ENCODE measurements at regions not wholly inside any gene's neighbourhood (a gene's known extent, or its start where the extent isn't known, plus 50 kb on each side); places are given as distances from the start of the nearest gene placed in this dataset.

DNA sequence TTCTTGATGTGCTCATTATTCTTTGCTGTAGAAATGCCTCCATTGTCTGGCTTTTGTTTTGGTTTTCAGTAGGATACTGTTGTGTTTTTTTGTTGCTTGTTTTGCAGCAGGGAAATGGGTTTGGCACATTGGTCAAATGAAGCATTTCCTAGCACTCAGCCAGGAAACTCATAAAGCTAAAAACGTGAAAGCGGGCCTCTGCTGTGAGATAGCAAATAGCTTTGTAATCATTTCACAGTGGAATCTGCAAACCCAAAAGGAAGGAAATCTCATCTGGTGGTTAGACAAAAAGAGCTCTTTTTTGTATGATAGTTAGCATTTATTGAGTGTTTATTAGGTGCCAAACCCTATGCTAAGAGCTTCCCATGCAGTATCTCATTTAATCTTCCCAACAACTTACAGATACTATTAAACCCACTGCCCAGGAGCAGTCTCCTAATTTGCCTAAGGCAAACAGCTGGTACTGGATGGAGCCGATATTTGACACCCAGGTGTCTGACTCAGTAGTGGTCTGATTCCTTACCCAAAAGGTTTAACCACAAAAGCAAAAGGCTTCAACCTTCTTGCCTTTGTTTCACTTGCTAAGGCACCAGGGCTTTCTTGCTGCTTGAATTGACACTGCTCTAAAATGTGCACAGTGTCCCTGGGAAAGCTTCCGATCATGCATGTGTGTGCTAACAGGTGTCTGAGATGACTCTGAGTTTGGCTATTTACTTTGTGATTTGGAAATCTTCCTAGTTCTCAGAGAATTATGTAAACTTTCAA, 527.9 kb upstream of the MDFIC2 start:
- no peak for DNase-seq (ENCODE audit: low spot score)

DNA sequence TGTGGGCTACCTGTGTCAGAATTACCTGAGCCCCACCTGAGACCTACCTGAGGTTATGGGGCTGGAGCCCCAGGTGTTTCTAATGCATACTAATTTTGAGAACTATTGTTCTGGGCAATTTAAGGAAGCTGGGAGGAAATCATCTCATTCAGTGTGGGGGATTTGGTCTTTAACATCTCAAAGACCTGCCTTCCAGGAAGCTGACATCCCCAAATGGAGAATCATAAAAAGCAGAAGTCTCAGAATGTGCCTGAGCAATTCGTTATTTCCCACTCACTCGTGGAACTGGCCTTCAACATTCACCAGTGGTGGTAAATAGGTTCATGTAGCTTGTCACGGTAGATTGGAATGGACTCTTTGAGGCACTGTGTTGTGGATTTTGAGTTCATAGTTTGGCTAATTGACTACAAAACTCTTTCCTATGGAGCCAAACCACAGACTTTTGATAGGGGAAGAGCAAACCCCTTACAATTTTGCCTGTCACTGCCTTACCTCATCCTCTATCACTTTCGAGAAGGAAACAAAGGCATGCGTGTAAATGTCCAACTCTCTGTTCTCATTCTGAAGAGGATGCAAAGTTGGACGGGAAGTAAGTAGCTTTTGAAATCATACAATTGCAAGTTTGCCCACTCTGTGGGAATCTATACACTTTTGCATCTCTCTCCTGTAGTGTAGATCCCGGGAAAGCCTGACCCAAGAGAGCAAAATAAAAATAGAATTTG, 521.0 kb upstream of the MDFIC2 start:
- DNase-seq (ENCODE audit: low spot score) = no peak

DNA sequence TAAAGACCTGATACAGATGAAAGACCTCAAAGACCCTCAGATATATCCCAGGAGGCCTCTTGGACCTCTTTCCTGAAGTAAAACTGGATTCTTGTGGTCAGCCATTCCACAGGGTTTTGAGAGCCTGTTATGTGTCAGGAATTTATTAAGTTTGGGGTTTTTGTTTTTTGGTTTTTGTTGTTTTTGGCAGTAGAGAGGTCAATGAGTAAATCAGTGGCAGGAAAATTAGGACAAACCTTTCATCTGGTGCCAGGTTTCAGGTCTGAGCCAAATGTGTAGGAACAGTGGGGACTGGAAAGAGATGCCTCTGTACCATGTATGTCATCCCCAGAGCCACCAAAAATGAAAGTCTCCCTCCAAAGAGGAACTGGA, 520.4 kb upstream of the MDFIC2 start:
- DNase-seq (ENCODE audit: low spot score) = peak; percentile 13

DNA sequence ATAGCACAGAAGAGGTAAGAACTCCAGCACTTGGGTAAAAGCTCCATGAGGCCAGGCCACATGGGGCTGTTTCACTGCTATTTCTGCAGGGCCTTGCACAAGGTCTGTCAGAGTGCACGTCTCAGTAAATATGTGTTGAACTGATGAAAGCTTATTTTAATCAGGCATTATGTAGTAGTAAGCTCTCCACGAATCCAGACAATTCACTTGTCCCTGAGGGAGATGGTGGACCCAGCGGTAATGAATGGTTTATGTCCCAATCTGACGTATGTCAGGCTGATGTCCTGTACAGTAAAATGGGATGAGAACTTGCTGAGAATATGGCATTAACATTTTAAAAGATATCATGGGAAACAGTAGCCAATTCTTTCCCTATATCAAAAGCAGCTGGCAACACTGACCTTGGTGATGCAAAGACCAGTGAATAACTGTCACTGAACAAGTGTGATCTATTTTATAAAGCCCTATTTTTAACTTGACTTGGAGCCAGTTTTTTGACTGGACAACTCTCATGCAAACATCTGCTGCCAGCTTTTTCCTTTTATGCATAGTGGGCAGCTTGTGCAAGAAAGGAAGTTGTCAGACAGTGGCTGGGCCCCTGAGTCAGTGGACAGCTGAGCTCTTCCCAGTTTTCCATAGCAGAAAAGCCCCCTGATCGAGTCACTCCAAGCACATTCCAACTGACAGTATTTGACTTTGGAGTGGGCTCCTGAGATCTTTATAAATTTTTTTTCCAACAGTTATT, 519.8 kb upstream of the MDFIC2 start:
- DNase-seq (ENCODE audit: low spot score) = peak; percentile 34

DNA sequence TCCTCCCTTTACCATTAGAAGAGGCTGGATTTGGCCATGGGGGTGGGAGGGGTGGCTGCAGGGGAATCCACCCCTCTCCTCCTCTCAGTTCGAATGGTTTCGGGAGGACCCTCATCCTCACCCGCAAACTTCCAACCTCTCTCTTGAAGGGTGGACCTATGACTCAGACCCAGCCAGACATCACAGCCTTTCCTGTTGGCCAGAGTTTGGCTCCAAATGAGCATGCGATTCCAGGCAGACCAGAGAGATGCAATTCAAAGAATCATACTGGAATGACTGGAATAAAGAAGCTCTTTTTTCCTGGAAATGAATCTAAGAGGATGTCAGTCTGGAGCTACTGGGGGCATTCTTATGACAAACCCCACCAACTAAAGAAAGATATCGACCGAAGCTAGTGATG, 516.7 kb upstream of the MDFIC2 start:
- DNase-seq (ENCODE audit: low spot score) = peak; percentile 43

DNA sequence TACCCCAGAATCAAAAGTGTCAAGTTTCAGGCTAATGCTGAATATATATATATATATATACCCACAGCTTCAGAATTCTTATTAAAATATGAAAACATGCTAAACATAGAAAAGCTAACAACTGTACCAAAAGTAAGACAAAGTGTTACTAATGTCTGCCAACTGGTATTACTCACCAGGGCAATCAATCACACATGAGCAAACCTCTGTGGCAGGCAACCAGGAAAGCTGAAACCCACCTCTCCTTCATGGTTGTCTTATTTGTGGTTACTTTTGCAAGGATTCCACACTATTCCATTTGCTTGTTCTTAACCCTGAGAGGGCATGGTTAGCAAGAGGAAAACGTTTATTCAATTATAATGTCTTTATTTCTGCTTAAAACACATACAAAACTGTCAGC, 512.3 kb upstream of the MDFIC2 start:
- peak; percentile 10 for DNase-seq (ENCODE audit: low spot score)

DNA sequence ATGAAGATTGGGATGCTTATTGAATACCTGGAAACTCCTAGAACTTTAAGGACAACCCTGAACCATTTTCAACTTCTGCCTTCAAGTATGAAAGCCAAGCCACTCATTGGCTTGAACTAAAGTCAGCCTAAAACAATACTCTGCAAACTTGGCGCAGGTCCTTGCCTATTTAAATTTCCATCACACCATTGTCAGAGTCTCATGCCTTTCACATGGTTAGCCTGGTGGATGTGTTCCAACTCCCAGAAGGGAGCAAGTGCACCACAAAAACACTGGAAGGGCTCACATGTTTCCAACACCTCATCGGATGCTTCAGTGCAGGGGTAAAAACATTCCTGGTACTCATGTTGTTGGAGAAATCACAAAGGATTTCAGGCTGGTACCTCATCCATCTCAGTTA, 511.6 kb upstream of the MDFIC2 start:
- DNase-seq (ENCODE audit: low spot score) = no peak

DNA sequence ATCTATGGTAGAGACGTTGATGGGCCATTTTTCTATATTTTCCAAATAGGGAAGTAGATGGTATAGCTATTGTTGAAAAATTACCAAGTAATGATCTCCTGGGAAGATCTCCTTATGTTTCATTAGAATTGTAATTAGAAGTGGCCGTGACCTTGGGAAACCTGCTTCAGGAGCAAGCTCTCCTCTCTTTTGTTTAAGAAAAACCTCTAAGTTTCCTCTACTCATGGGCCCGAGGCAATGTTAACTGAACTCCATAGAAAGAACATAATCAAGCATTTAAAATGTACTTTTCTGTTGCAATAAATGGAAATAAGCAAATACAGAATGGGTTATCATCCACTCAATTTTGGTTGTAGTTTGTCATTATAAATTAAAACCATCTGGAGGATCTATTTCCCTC, 511.2 kb upstream of the MDFIC2 start:
- DNase-seq (ENCODE audit: low spot score) = no peak

DNA sequence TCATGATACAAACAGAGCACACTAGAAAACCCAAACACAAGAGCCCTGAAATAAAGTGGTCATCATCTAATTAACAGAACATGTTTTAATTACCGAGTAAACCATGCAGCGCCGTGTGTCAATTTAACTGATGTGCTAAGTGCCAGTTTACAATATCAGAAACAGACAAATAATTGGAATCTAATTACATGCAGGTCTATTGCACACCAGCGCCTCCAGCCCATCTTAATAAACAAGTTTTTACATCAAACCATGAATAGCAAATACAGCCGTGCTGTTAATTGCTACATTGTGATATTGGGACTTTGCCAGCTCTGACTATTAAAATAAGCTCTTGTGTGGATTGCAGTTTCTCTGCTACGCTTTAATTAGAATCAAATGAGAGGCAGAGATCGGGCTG, 510.2 kb upstream of the MDFIC2 start:
- no peak for DNase-seq (ENCODE audit: low spot score)

DNA sequence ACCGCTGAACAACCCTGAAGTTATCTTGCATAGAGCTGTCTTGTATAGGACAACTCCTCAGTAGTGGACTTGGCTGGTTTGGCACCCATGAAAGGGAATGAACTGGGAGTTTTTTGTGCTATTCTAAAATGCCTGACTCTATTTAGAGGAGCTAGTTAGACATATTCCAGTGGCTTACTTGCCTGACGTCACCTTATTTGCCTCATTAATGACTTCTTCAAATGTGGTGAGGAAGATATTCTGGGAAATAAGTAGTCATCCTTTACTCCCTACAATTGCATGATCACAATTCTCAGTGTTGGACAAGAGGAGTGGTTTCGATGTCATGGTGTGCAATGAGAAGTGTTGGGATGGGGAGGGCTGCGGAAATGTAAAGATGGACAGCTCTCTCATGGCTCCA, 509.2 kb upstream of the MDFIC2 start:
- no peak for DNase-seq (ENCODE audit: low spot score)

DNA sequence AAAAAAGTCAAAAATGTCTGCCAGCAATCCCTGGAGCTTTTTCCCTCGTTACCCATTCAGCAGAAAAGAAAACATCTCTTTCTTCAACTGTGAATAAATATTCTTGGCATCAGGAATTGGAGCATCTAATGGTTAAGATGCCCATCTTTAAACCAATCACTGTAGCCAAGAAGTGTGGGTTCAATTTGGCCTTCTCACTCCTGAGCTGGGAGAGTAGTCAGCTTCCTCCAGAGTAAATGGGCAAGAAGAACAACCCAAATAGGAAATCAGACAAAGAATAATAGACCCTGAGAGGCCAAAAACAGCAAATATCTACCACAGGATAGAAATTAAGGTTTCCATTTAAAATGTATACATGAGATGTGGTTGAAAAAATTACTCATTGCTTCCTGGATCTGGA, 508.0 kb upstream of the MDFIC2 start:
- no peak for DNase-seq (ENCODE audit: low spot score)

DNA sequence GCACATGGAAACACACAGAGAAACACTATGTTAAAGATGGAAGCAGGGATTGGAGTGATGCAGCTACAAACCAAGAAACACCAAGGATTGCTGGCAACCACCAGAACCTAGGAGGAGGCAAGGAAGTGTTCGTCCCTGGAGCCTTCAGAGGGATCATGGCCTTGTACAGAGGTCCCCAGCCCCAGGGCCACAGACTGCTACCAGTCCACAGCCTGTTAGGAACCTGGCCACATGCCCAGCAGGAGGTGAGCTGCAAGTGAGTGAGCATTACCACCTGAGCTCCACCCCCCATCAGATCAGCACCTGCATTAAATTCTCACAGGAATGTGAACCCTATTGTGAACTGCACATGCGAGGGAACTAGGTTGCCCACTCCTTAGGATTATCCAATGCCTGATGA, 505.7 kb upstream of the MDFIC2 start:
- DNase-seq (ENCODE audit: low spot score) = no peak

DNA sequence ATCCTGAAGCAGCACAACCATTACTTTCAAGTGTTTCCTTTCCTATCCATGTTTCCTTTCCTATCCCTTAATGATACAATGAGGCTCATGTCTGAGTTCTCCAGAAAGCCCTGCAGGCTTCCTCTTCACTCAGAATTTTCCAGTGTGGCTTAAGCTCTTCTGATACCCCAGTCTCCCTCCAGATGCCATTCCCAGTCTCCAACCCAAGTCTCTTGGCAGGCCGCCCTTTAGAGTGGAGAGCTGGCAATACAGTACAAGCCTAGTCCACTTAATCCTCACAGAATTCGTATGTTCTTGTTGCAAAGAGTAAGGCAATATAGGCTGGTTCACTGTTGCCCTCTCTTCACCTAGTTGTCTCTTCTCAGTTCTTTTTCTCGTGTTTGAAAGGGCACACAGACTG, 503.9 kb upstream of the MDFIC2 start:
- DNase-seq (ENCODE audit: low spot score) = no peak

DNA sequence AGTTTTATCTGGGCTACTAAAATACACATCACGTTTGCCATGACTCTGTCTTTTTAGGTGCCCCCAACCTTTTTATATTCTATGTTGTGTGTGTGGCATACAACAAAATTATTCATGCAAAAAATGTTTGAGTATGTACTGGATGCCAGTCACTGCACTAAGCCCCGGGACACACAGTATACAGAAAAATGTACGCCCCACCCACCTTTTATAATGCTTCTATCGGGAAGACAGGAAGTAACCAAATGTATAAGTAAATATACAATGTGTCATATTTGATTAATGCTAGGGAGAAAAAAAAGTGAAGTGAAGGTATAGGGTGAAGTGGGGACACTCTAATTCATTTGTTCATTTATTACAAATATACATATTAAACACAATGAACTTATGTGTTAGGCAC, 503.4 kb upstream of the MDFIC2 start:
- no peak for DNase-seq (ENCODE audit: low spot score)

DNA sequence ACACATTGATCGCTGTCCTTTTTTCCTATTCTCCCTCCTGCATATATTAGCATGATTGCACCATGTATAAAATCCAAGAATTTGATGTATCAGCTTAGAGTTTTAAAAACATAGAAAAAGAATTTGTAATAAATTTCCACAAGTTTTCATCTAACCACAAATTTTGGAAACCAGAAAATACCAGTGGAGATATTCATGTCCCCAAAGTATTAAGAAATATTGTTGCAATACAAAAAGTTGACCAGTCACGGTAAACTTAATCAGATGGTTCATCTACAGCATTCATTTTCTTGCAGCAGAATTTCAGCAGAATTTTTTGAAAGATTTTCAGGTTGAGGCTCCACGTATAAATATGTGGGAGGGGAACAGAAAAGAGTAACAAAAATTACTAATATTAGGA, 500.9 kb upstream of the MDFIC2 start:
- DNase-seq (ENCODE audit: low spot score) = no peak

DNA sequence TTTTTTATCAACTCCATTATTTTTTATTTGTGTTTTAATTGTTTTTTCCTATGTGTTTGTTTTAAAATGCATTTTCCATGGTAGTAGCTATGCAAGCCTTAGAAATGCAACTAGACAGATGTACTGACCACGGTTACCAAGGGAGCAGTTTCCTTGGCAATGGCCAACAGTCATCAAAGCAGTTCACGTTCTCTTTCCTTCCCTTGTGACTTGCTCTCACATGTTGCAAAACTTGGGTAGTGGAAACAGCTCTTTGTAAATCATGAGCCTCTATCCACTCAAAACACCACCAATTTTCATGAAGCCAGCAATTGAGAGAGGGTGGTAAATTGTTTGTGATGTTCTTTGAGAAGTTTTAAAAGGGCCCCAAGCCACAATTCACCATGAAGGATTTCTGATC, 499.4 kb upstream of the MDFIC2 start:
- DNase-seq (ENCODE audit: low spot score) = peak; percentile 24

DNA sequence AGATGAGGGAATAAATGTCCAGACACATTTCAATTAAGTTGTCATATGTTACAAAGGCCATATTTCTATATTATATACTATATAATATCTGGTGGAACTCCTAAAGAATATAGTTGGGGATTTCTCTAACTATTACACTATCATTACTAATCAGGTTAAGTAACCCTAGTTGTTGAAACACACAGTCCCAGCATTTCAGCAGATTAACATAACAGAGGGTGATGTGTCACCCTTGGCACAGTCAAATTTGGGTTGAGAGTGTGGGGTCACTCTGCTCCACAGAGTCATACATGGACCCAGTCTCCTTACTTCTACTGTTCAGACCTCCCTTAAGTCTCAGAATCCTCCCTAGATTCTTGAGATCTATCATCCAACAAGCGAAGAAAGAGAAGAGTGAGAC, 496.4 kb upstream of the MDFIC2 start:
- DNase-seq (ENCODE audit: low spot score) = no peak

DNA sequence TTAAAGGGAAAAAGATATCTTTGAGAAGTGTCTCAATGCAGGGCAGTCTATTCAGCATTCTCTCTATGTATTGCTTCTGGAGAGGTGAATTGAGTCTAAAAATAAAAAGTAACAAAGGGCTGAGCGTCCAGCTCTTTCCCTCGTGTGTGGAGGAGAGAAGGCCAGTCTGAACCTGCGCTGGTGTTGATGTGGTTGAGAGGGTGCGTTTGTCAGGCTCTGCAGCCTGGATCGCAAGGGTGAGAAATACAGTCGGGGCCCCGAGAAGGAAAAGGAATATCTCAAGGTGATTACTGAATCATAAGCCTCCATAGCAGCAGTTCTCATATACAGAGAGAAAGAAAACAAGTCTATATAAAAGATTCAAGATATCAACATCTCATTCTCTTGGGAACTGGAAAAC, 494.1 kb upstream of the MDFIC2 start:
- no peak for DNase-seq (ENCODE audit: low spot score)

DNA sequence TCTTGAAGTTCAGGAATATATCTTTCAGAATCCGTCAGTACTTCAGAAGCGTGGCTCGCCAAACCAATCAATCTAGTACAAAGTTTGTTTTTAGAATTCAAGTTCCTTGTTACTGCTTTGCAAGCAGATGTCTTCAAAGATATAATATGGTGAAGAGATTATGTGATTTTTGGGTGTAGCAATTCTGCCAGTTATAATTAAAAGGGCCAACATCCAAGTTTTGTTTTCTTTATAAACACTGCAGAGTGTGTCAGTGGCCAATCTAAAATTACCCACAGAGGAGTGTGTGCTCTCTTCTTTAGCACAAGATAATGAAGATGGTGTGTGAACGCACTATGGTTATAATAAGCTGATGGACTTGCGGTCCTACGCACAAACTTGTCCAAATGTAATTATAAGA, 493.6 kb upstream of the MDFIC2 start:
- DNase-seq (ENCODE audit: low spot score) = no peak

DNA sequence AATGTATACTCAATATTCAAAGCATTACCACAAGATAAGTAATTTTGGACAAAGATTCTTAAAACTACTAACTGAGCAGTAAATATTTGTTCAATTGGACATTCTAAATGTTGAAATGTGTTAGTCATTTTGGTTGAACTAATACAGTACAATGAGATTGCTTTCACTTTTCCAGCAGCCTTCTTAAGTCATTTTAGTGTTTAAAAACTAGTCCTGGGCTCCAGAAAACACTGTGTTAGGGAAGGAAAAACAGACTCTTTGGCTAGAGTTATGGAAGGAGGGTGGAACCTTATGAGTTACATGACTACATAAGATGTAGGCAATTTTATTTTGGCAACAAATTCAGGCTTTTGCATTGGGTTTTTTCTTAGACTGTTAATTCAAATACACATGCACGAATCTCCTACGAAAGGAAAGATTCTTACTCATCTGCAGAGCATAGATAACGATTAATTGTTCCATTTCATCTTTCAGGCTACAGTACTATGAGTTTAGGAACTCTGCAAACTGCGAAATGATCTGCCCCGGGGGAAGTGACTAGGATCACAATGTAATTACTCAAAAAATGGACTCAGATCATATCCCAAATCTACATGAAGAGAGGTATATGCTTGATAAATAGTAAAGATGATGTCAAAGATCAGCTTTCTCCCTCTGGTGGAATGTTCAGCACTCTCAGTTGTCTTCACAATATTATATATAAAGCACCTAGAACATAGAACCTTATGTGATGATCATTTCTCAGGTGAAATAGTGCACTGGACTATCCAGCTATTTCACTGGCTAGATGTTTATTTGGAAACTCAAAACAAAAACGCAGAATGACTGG, 492.8 kb upstream of the MDFIC2 start:
- DNase-seq (ENCODE audit: low spot score) = peak; percentile 10

DNA sequence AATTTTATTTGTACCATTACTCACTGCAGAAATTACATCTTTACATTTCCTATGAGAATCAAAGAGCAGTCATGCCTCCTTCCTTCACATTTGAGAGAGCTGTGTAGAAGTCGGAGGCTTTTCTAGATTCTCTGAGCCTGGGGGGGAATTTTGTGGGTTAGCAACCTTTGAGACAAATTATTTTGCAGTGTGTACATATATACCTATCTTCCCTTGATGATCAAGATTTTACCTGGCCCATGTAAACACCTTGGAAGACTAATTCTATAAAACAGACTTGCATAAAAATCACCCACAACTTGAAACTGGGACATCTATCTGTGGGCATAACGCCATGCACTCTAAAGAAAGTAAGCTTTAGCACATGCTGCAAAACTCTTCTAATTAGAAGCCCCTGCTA, 491.5 kb upstream of the MDFIC2 start:
- DNase-seq (ENCODE audit: low spot score) = no peak

DNA sequence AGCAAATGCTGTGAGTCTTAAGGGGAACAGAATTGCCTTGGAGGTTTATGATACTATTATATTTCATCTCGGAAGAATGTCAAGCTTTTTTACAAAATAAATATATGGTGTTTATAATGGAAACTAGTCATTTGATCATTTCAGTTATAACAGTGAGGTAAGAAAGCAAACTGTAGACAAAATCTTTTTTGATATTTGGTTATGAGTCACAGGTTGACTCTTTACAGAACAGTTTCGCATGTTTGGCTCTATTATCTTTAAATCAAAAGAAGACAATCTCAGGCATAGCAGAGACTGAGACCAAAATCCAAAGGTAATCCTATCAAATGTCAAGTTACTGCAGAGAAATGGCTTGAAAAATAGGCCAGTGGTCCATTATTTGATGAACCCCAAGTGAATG, 490.9 kb upstream of the MDFIC2 start:
- no peak for DNase-seq (ENCODE audit: low spot score)
